ENCODE measurements at regions not wholly inside any gene's neighbourhood (a gene's known extent, or its start where the extent isn't known, plus 50 kb on each side); places are given as distances from the start of the nearest gene placed in this dataset.

GRCh38 chr6:47141171-47141570 is 99.0 kb upstream of the ADGRF1 start:
- TF ChIP-seq POLR2AphosphoS5 (IDR thresholded peaks at IDR 0.05; ENCODE audit: borderline replicate concordance, low read depth, low read length) (no peak), EZH2 (IDR thresholded peaks at IDR 0.05) (no peak), FOXP2 (optimal IDR thresholded peaks at IDR 0.05; ENCODE audit: control extremely low read depth, extremely low read length, insufficient read depth) (no peak)

Measured in SK-N-MC (cell line).